ENCODE measurements at regions not wholly inside any gene's neighbourhood (a gene's known extent, or its start where the extent isn't known, plus 50 kb on each side); places are given as distances from the start of the nearest gene placed in this dataset.

DNA sequence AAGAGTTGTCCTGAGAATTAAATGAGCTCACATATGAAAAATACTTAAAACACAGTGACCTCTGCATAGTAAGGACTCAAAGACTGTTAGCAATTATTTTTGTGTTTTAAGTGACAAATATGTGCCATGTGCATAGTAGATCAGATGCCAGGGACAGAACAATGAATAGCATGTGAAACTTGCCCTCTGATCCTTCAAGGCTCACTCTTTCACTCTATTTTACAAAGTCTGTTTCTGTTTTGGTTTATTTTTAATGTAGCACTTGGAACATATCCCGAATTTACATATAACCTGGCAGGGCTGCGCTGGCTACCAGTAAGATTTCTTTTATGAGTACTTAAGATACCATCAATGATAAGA, 135.5 kb upstream of the TNFAIP3 start:
- TF ChIP-seq CTCF (IDR thresholded peaks at IDR 0.05) (no peak), POLR2AphosphoS5 (IDR thresholded peaks at IDR 0.05; ENCODE audit: low read depth, low read length) (no peak), REST (IDR thresholded peaks at IDR 0.05; ENCODE audit: insufficient read depth in 1 of 2, low read depth in 2 of 2, low read length in 1 of 2) (no peak)

All from Panc1 (cell line).